ENCODE measurements at regions not wholly inside any gene's neighbourhood (a gene's known extent, or its start where the extent isn't known, plus 50 kb on each side); places are given as distances from the start of the nearest gene placed in this dataset.

- Histone ChIP-seq H3K27me3 (no peaks in the 10 kb centered on the region), H3K4me3 (no peak overlapping the region), H3K36me3 (no peaks in the 10 kb centered on the region), H3K4me1 (no peaks in the 10 kb centered on the region), H3K27ac (no peak overlapping the region), H3K9me3 (no peaks in the 10 kb centered on the region)
- TF ChIP-seq POLR2A (IDR thresholded peaks at IDR 0.05), result no peak
- TF ChIP-seq POLR2AphosphoS5 (IDR thresholded peaks at IDR 0.05; ENCODE audit: insufficient read depth in 1 of 2, low read depth in 1 of 2), result no peak
- no peak for TF ChIP-seq CTCF (IDR thresholded peaks at IDR 0.05)
- DNase-seq (ENCODE audit: extremely low spot score in 2 of 2), result no peak
- intact Hi-C loops (cut with DNase I), result no loop called here
Measured at GRCh38 chr4:132642016-132642817, 506.9 kb upstream of the PCDH10 start.

GRCh38 chr4:132646186-132646585 is 502.9 kb upstream of the PCDH10 start:
- no peak overlapping the region for H3K4me3 ChIP-seq
- no peak for TF ChIP-seq POLR2A (IDR thresholded peaks at IDR 0.05)
- TF ChIP-seq POLR2AphosphoS5 (IDR thresholded peaks at IDR 0.05; ENCODE audit: insufficient read depth in 1 of 2, low read depth in 1 of 2), result no peak
- no peak for TF ChIP-seq CTCF (IDR thresholded peaks at IDR 0.05)
- H3K36me3 ChIP-seq, result no peaks in the 10 kb centered on the region
- intact Hi-C loops (cut with DNase I), result no loop called here
- no peak for DNase-seq (ENCODE audit: extremely low spot score in 2 of 2)
- no peaks in the 10 kb centered on the region for H3K9me3 ChIP-seq
- H3K27ac ChIP-seq, result no peak overlapping the region
- no peaks in the 10 kb centered on the region for H3K27me3 ChIP-seq
- no peaks in the 10 kb centered on the region for H3K4me1 ChIP-seq

GRCh38 chr4:132651196-132651595 is 497.9 kb upstream of the PCDH10 start:
- no peak overlapping the region for H3K4me3 ChIP-seq
- H3K9me3 ChIP-seq, result no peaks in the 10 kb centered on the region
- intact Hi-C loops (cut with DNase I), result no loop called here
- H3K27ac ChIP-seq, result no peak overlapping the region
- no peaks in the 10 kb centered on the region for H3K27me3 ChIP-seq
- no peak for DNase-seq (ENCODE audit: extremely low spot score in 2 of 2)
- no peaks in the 10 kb centered on the region for H3K36me3 ChIP-seq
- no peak for TF ChIP-seq POLR2AphosphoS5 (IDR thresholded peaks at IDR 0.05; ENCODE audit: insufficient read depth in 1 of 2, low read depth in 1 of 2)
- no peak for TF ChIP-seq CTCF (IDR thresholded peaks at IDR 0.05)
- TF ChIP-seq POLR2A (IDR thresholded peaks at IDR 0.05), result no peak
- no peaks in the 10 kb centered on the region for H3K4me1 ChIP-seq

GRCh38 chr4:132660181-132660580 is 488.9 kb upstream of the PCDH10 start:
- DNase-seq (ENCODE audit: extremely low spot score in 2 of 2), result no peak
- no peaks in the 10 kb centered on the region for H3K27me3 ChIP-seq

More at GRCh38 chr4:132660181-132660580, 488.9 kb upstream of the PCDH10 start:
- H3K36me3 ChIP-seq, result no peaks in the 10 kb centered on the region
- H3K9me3 ChIP-seq, result no peaks in the 10 kb centered on the region
- no peak overlapping the region for H3K27ac ChIP-seq
- H3K4me1 ChIP-seq, result no peaks in the 10 kb centered on the region
- intact Hi-C loops (cut with DNase I), result no loop called here
- H3K4me3 ChIP-seq, result no peak overlapping the region
- no peak for TF ChIP-seq POLR2AphosphoS5 (IDR thresholded peaks at IDR 0.05; ENCODE audit: insufficient read depth in 1 of 2, low read depth in 1 of 2)
- no peak for TF ChIP-seq CTCF (IDR thresholded peaks at IDR 0.05)
- TF ChIP-seq POLR2A (IDR thresholded peaks at IDR 0.05), result no peak
